ENCODE measurements at regions not wholly inside any gene's neighbourhood (a gene's known extent, or its start where the extent isn't known, plus 50 kb on each side); places are given as distances from the start of the nearest gene placed in this dataset.

GRCh38 chrX:68920561-68920960, 91.7 kb downstream of the EFNB1 start:
- Histone ChIP-seq H3K9me2 (no peaks in the 10 kb centered on the region), H3K4me3 (ENCODE audit: low read depth in 2 of 2, low read length in 1 of 2) (no peak overlapping the region), H3K36me3 (replicated peaks in 1 of 2; ENCODE audit: control insufficient read depth in 1 of 2, insufficient read depth in 2 of 2, low read length in 1 of 2) (no peaks in the 10 kb centered on the region), H3K79me2 (ENCODE audit: insufficient read depth) (no peaks in the 10 kb centered on the region), H2AFZ (ENCODE audit: low read depth) (no peak overlapping the region), H3F3A (replicated peaks; ENCODE audit: insufficient read depth) (no peaks in the 10 kb centered on the region), H3K4me1 (ENCODE audit: control insufficient read depth in 1 of 2, insufficient read depth in 2 of 2, low read depth in 1 of 2, low read length in 1 of 2) (peaks cover 0 to 7% of the 10 kb centered on the region in 2 experiments; a peak in 1 of 4 replicates), H3K9me3 (no peaks in the 10 kb centered on the region), H3K4me2 (no peak overlapping the region), H3K27ac (ENCODE audit: low read depth in 2 of 2, low read length in 1 of 2) (no peak overlapping the region), H3K9ac (no peak overlapping the region), H4K20me1 (ENCODE audit: insufficient read depth) (no peaks in the 10 kb centered on the region), H3K27me3 (ENCODE audit: insufficient read depth) (peaks cover 13% of the 10 kb centered on the region; the same call in 1 of the 2 replicates)
- POLR2A ChIA-PET, result no interaction called here
- 53% methylated on average over 7 of the region's 7 CpGs for WGBS (ENCODE audit: low lambda C conversion rate)
- CTCF ChIA-PET, result interaction anchor here (1.0 to 9.6 kb wide), 3 partner anchors 27 to 110 kb away, joined by 3 to 52 read pairs (median 9); partner anchors contain the start of gene EFNB1
- DNase-seq, result no peak
- TF ChIP-seq MXI1 (IDR thresholded peaks at IDR 0.05; ENCODE audit: low read depth, low read length) (no peak), TCF12 (IDR thresholded peaks at IDR 0.05) (no peak), PBX3 (IDR thresholded peaks at IDR 0.05) (no peak), RXRA (IDR thresholded peaks at IDR 0.05; ENCODE audit: borderline replicate concordance, low read depth) (no peak), FOSL2 (IDR thresholded peaks at IDR 0.05; ENCODE audit: borderline replicate concordance, low read depth) (no peak), POLR2AphosphoS5 (IDR thresholded peaks at IDR 0.05; ENCODE audit: low read depth, low read length) (no peak), SIN3A (IDR thresholded peaks at IDR 0.05; ENCODE audit: borderline replicate concordance, low read depth, low read length) (no peak), MAX (IDR thresholded peaks at IDR 0.05; ENCODE audit: low read depth) (no peak), FOXM1 (IDR thresholded peaks at IDR 0.05; ENCODE audit: low read depth) (no peak), USF1 (IDR thresholded peaks at IDR 0.05; ENCODE audit: borderline replicate concordance, low read depth) (no peak), CHD2 (IDR thresholded peaks at IDR 0.05; ENCODE audit: low read length, partially characterized antibody) (no peak)

GRCh38 chrX:68919707-68920106, 90.9 kb downstream of the EFNB1 start:
- no peak overlapping the region for H3K9ac ChIP-seq
- TF ChIP-seq RXRA (IDR thresholded peaks at IDR 0.05; ENCODE audit: borderline replicate concordance, low read depth) (no peak), MXI1 (IDR thresholded peaks at IDR 0.05; ENCODE audit: low read depth, low read length) (no peak), EZH2phosphoT487 (IDR thresholded peaks at IDR 0.05; ENCODE audit: borderline replicate concordance, low read depth) (no peak), USF2 (IDR thresholded peaks at IDR 0.05; ENCODE audit: borderline replicate concordance, low read depth, low read length) (no peak), SIN3A (IDR thresholded peaks at IDR 0.05; ENCODE audit: borderline replicate concordance, low read depth, low read length) (no peak), TCF12 (IDR thresholded peaks at IDR 0.05) (no peak), EP300 (IDR thresholded peaks at IDR 0.05; ENCODE audit: borderline replicate concordance in 1 of 2, low read depth in 1 of 2, low read length in 1 of 2) (no peak), ELF1 (IDR thresholded peaks at IDR 0.05) (no peak), TEAD4 (IDR thresholded peaks at IDR 0.05; ENCODE audit: borderline replicate concordance, insufficient read depth) (no peak), CTCF (IDR thresholded peaks at IDR 0.05) (no peak), FOSL2 (IDR thresholded peaks at IDR 0.05; ENCODE audit: borderline replicate concordance, low read depth) (no peak), RAD21 (IDR thresholded peaks at IDR 0.05; ENCODE audit: low read length) (no peak), JUND (IDR thresholded peaks at IDR 0.05) (no peak), GATA2 (CRISPR knock-in tag; IDR thresholded peaks at IDR 0.05) (no peak), RFX5 (IDR thresholded peaks at IDR 0.05; ENCODE audit: low read length) (no peak), NRF1 (IDR thresholded peaks at IDR 0.05; ENCODE audit: low read depth, low read length) (no peak), GABPA (IDR thresholded peaks at IDR 0.05; ENCODE audit: low read depth) (no peak), PBX3 (IDR thresholded peaks at IDR 0.05) (no peak)
- CTCF ChIA-PET, result interaction anchor here (1.6 to 9.6 kb wide), 2 partner anchors 28 to 90 kb away, joined by 7 to 52 read pairs; partner anchors contain the start of gene EFNB1
- POLR2A ChIA-PET, result no interaction called here
- H3K36me3 ChIP-seq (replicated peaks in 1 of 2; ENCODE audit: control insufficient read depth in 1 of 2, insufficient read depth in 2 of 2, low read length in 1 of 2), result no peaks in the 10 kb centered on the region
- H3K79me2 ChIP-seq (ENCODE audit: insufficient read depth), result no peaks in the 10 kb centered on the region
- no peaks in the 10 kb centered on the region for H3F3A ChIP-seq (replicated peaks; ENCODE audit: insufficient read depth)
- H3K9me2 ChIP-seq, result no peaks in the 10 kb centered on the region
- no peak overlapping the region for H3K4me3 ChIP-seq (ENCODE audit: low read depth in 2 of 2, low read length in 1 of 2)
- no peak overlapping the region for H3K4me2 ChIP-seq
- no peaks in the 10 kb centered on the region for H4K20me1 ChIP-seq (ENCODE audit: insufficient read depth)
- peaks cover 0 to 7% of the 10 kb centered on the region in 2 experiments; a peak in 1 of 4 replicates for H3K4me1 ChIP-seq (ENCODE audit: control insufficient read depth in 1 of 2, insufficient read depth in 2 of 2, low read depth in 1 of 2, low read length in 1 of 2)
- H3K27me3 ChIP-seq (ENCODE audit: insufficient read depth), result peaks cover 13% of the 10 kb centered on the region; the same call in 1 of the 2 replicates
- H2AFZ ChIP-seq (ENCODE audit: low read depth), result no peak overlapping the region
- no peak overlapping the region for H3K27ac ChIP-seq (ENCODE audit: low read depth in 2 of 2, low read length in 1 of 2)
- no peaks in the 10 kb centered on the region for H3K9me3 ChIP-seq
- DNase-seq, result no peak

All from SK-N-SH (cell line).